ENCODE measurements at regions not wholly inside any gene's neighbourhood (a gene's known extent, or its start where the extent isn't known, plus 50 kb on each side); places are given as distances from the start of the nearest gene placed in this dataset.

GRCh38 chr5:130955041-130955440 lies 210.0 kb downstream of the HINT1 start:
- TF ChIP-seq EP300 (IDR thresholded peaks at IDR 0.05; ENCODE audit: low read depth), result no peak
- TF ChIP-seq CTCF (IDR thresholded peaks at IDR 0.05), result no peak
- TF ChIP-seq POLR2AphosphoS5 (IDR thresholded peaks at IDR 0.05), result no peak
- TF ChIP-seq POLR2A (IDR thresholded peaks at IDR 0.05), result no peak
- in situ Hi-C loops (cut with MboI; ENCODE audit: low pct_ligation_motif_present in 1 of 4, low pct_unique_long_range_greater_than_20kb in 1 of 4, low sequenced_read_pairs in 3 of 4) (no loop called here), intact Hi-C loops (cut with DNase I; ENCODE audit: low total_unique reads) (no loop called here)
- H3K36me3 ChIP-seq, result no peaks in the 10 kb centered on the region
- no peaks in the 10 kb centered on the region for H3K9me3 ChIP-seq
- no peak overlapping the region for H3K27ac ChIP-seq
- no peaks in the 10 kb centered on the region for H3K27me3 ChIP-seq
- H3K4me3 ChIP-seq, result no peak overlapping the region
- H3K4me1 ChIP-seq, result no peaks in the 10 kb centered on the region
- DNase-seq, result no peak

GRCh38 chr5:130954336-130954735 lies 210.7 kb downstream of the HINT1 start:
- in situ Hi-C loops (cut with MboI; ENCODE audit: low pct_ligation_motif_present in 1 of 4, low pct_unique_long_range_greater_than_20kb in 1 of 4, low sequenced_read_pairs in 3 of 4) (no loop called here), intact Hi-C loops (cut with DNase I; ENCODE audit: low total_unique reads) (no loop called here)
- Histone ChIP-seq H3K4me1 (no peaks in the 10 kb centered on the region), H3K27me3 (no peaks in the 10 kb centered on the region), H3K36me3 (no peaks in the 10 kb centered on the region), H3K4me3 (no peak overlapping the region), H3K27ac (no peak overlapping the region), H3K9me3 (no peaks in the 10 kb centered on the region)
- DNase-seq, result no peak
- TF ChIP-seq CTCF (IDR thresholded peaks at IDR 0.05), result no peak
- TF ChIP-seq POLR2AphosphoS5 (IDR thresholded peaks at IDR 0.05), result no peak
- 81 to 88% methylated on average over 1 of the region's 1 CpG for WGBS, 2 donors (ENCODE audit: low coverage in 1 of 2)

GRCh38 chr5:130939059-130939458 lies 226.0 kb downstream of the HINT1 start:
- WGBS, 2 donors (ENCODE audit: low coverage in 1 of 2), result 85 to 86% methylated on average over 3 of the region's 3 CpGs
- H3K36me3 ChIP-seq, result no peaks in the 10 kb centered on the region
- intact Hi-C loops (cut with DNase I; ENCODE audit: low total_unique reads), result no loop called here
- H3K9me3 ChIP-seq, result no peaks in the 10 kb centered on the region
- TF ChIP-seq POLR2A (IDR thresholded peaks at IDR 0.05) (no peak), CTCF (IDR thresholded peaks at IDR 0.05) (no peak), EP300 (IDR thresholded peaks at IDR 0.05; ENCODE audit: low read depth) (no peak), POLR2AphosphoS5 (IDR thresholded peaks at IDR 0.05) (no peak)
- no peak for DNase-seq
- in situ Hi-C loops (cut with MboI; ENCODE audit: low pct_ligation_motif_present in 1 of 4, low pct_unique_long_range_greater_than_20kb in 1 of 4, low sequenced_read_pairs in 3 of 4), result no loop called here
- no peaks in the 10 kb centered on the region for H3K27me3 ChIP-seq
- no peaks in the 10 kb centered on the region for H3K4me1 ChIP-seq
- H3K27ac ChIP-seq, result no peak overlapping the region
- no peak overlapping the region for H3K4me3 ChIP-seq

- DNase-seq, result no peak
- TF ChIP-seq POLR2AphosphoS5 (IDR thresholded peaks at IDR 0.05), result no peak
- no peak for TF ChIP-seq EP300 (IDR thresholded peaks at IDR 0.05; ENCODE audit: low read depth)
- no peak for TF ChIP-seq CTCF (IDR thresholded peaks at IDR 0.05)
- no peak for TF ChIP-seq POLR2A (IDR thresholded peaks at IDR 0.05)
- 94 to 100% methylated on average over 1 to 2 of the region's 2 CpGs for WGBS, 2 donors (ENCODE audit: low coverage in 1 of 2)
- Histone ChIP-seq H3K9me3 (no peaks in the 10 kb centered on the region), H3K4me3 (no peak overlapping the region), H3K27me3 (no peaks in the 10 kb centered on the region), H3K36me3 (no peaks in the 10 kb centered on the region), H3K4me1 (no peaks in the 10 kb centered on the region), H3K27ac (no peak overlapping the region)
- in situ Hi-C loops (cut with MboI; ENCODE audit: low pct_ligation_motif_present in 1 of 4, low pct_unique_long_range_greater_than_20kb in 1 of 4, low sequenced_read_pairs in 3 of 4) (no loop called here), intact Hi-C loops (cut with DNase I; ENCODE audit: low total_unique reads) (no loop called here)
Measured at GRCh38 chr5:130937046-130937445, 228.0 kb downstream of the HINT1 start.

All from transverse colon (tissue), 4 donors.